GM12878 (cell line): ENCODE measurements at regions not wholly inside any gene's neighbourhood (a gene's known extent, or its start where the extent isn't known, plus 50 kb on each side); places are given as distances from the start of the nearest gene placed in this dataset.

Source experiments
- ATAC-seq: fragments of 200-7000 bp; cut with Tn5 transposase; 3 replicates; pipeline ENCODE4 v1.9.1; 2020; ENCODE audit warnings: mild to moderate bottlenecking, moderate library complexity
- BruUV-seq: library from RNA; stranded (reverse); fragments of 400-500 nt; replicated peaks from 2 replicates; lab custom pipeline; 2021; lab: Mats Ljungman, UMichigan
- CTCF ChIA-PET: fragments of 300-600 bp; sonication (Branson Sonifier 250); formaldehyde crosslinking; extraction: SDS; loops from one replicate; lab custom pipeline; 2021; ENCODE audit warnings: inconsistent platforms; lab: Yijun Ruan, JAX
- POLR2A ChIA-PET: fragments of 350-600 bp; formaldehyde crosslinking; extraction: SDS; loops from one replicate; lab custom pipeline; 2021; ENCODE audit warnings: inconsistent platforms; lab: Charles Lee
- RAD21 ChIA-PET: fragments of 300-600 bp; sonication (Branson Sonifier 250); formaldehyde crosslinking; loops from one replicate; lab custom pipeline; 2023; ENCODE audit warnings: antibody characterized with exemption; ENCODE audit not compliant: unreplicated experiment; lab: Charles Lee
- SMC1A ChIA-PET: fragments of 300-600 bp; sonication (Branson Sonifier 250); formaldehyde crosslinking; loops from one replicate; lab custom pipeline; 2023; ENCODE audit not compliant: unreplicated experiment, uncharacterized antibody; lab: Charles Lee
- DNase-seq: peaks from one replicate; pipeline ENCODE4 v3.0.0-alpha.2; 2011; ENCODE audit warnings: low read depth, low spot score
- FAIRE-seq: peaks from 3 replicates; lab custom pipeline; 2011; peaks lifted over from hg19 to GRCh38; lab: Jason Lieb, UNC
- H2AFZ ChIP-seq: 2 replicates; pipeline ENCODE4 v1.6.0; 2011; ENCODE audit warnings: low read depth, low read length, control low read depth; ENCODE audit not compliant: control insufficient read depth
- H3K27ac ChIP-seq: 2 replicates; pipeline ENCODE4 v1.5.1; 2011; ENCODE audit warnings: control low read depth; ENCODE audit not compliant: control insufficient read depth, insufficient read depth
- H3K27me3 ChIP-seq, 2 experiments: replicated peaks in 1 of 2; 2 replicates each; pipeline versions ENCODE4 v1.6.0 to v1.6.1; 2011; ENCODE audit warnings: low read length in 1 of 2; ENCODE audit not compliant: control insufficient read depth in 2 of 2, insufficient read depth in 2 of 2
- H3K36me3 ChIP-seq, 2 experiments: 2 replicates each; pipeline ENCODE4 v1.5.1; 2011; ENCODE audit warnings: low read length in 1 of 2; ENCODE audit not compliant: control insufficient read depth in 2 of 2, insufficient read depth in 2 of 2
- H3K4me1 ChIP-seq: 2 replicates; pipeline ENCODE4 v1.6.1; 2011; ENCODE audit warnings: mild to moderate bottlenecking, low read length, moderate library complexity, mixed read lengths; ENCODE audit not compliant: control insufficient read depth, insufficient read depth
- H3K4me2 ChIP-seq: 2 replicates; pipeline ENCODE4 v1.6.0; 2011; ENCODE audit warnings: control low read depth; ENCODE audit not compliant: control insufficient read depth, insufficient read depth
- H3K4me3 ChIP-seq: fragments of 200-600 bp; sonication (generic); 2 replicates; pipeline ENCODE4 v1.5.1; 2016
- H3K79me2 ChIP-seq: 2 replicates; pipeline ENCODE4 v1.6.0; 2011; ENCODE audit warnings: low read length; ENCODE audit not compliant: control insufficient read depth, insufficient read depth
- H3K9ac ChIP-seq: 2 replicates; pipeline ENCODE4 v1.8.0; 2011; ENCODE audit warnings: low read length, control low read depth, mixed read lengths; ENCODE audit not compliant: control insufficient read depth, insufficient read depth
- H3K9me3 ChIP-seq: replicated peaks from 3 replicates; pipeline ENCODE4 v1.5.1; 2011; ENCODE audit warnings: mild to moderate bottlenecking, low read length; ENCODE audit not compliant: control insufficient read depth, insufficient read depth
- H4K20me1 ChIP-seq: 2 replicates; pipeline ENCODE4 v1.6.0; 2011; ENCODE audit not compliant: control insufficient read depth, insufficient read depth
- CHD1 ChIP-seq: IDR thresholded peaks from 2 replicates; pipeline ENCODE4 v1.6.1; 2012; ENCODE audit warnings: low read depth, low read length, improper control_type of control experiment
- CHD4 ChIP-seq: fragments of 200-600 bp; sonication (generic); IDR thresholded peaks from 2 replicates; pipeline ENCODE4 v1.6.1; 2016; ENCODE audit warnings: mild to moderate bottlenecking
- DPF2 ChIP-seq: fragments of 450-650 bp; IDR thresholded peaks from 2 replicates; pipeline ENCODE4 v1.6.1; 2017; ENCODE audit warnings: mild to moderate bottlenecking
- GATAD2B ChIP-seq: fragments of 450-650 bp; conservative IDR thresholded peaks from 2 replicates; pipeline ENCODE4 v1.6.1; 2017; ENCODE audit warnings: low read depth, mild to moderate bottlenecking, moderate library complexity
- HDAC2 ChIP-seq: fragments of 200-600 bp; sonication (generic); IDR thresholded peaks from 2 replicates; pipeline ENCODE4 v1.6.1; 2017
- IKZF1 ChIP-seq: fragments of 450-650 bp; conservative IDR thresholded peaks from 2 replicates; pipeline ENCODE4 v1.6.1; 2017; ENCODE audit warnings: antibody characterized with exemption, mild to moderate bottlenecking
- IKZF2 ChIP-seq, 2 experiments: fragments of 450-650 bp; IDR thresholded peaks; 2 replicates each; pipeline ENCODE4 v1.6.1; 2017; ENCODE audit warnings: mild to moderate bottlenecking in 2 of 2, moderate library complexity in 2 of 2
- JUNB ChIP-seq: IDR thresholded peaks from 2 replicates; pipeline ENCODE4 v1.6.1; 2016; ENCODE audit warnings: antibody characterized with exemption, mild to moderate bottlenecking
- KAT2A ChIP-seq: conservative IDR thresholded peaks from 2 replicates; pipeline ENCODE4 v1.6.1; 2011; ENCODE audit warnings: low read depth, low read length; ENCODE audit not compliant: control insufficient read depth
- MTA3 ChIP-seq: IDR thresholded peaks from 2 replicates; pipeline ENCODE4 v1.6.1; 2012; ENCODE audit warnings: low read length, inconsistent platforms, borderline replicate concordance
- POLR2AphosphoS5 ChIP-seq: IDR thresholded peaks from 2 replicates; pipeline ENCODE4 v1.6.1; 2011; ENCODE audit warnings: mild to moderate bottlenecking, low read length, inconsistent platforms
- POU2F2 ChIP-seq: IDR thresholded peaks from 3 replicates; pipeline ENCODE4 v1.6.1; 2011; ENCODE audit warnings: low read depth, mild to moderate bottlenecking, low read length, borderline replicate concordance
- RELA ChIP-seq: fragments of 450-650 bp; IDR thresholded peaks from 2 replicates; pipeline ENCODE4 v1.8.0; 2014; ENCODE audit warnings: borderline replicate concordance; ENCODE audit not compliant: partially characterized antibody
- TCF7 ChIP-seq: IDR thresholded peaks from 2 replicates; pipeline ENCODE4 v1.6.1; 2014; ENCODE audit warnings: antibody characterized with exemption, borderline replicate concordance
- WGBS: methylation state at CpG from one replicate; pipeline ENCODE4 v1.1.6; 2016; ENCODE audit warnings: low lambda C conversion rate; ENCODE audit not compliant: insufficient replicate concordance, insufficient coverage; ENCODE audit errors: missing lambda C conversion rate; 5-methylcytosine and 5-hydroxymethylcytosine counted together
- in situ Hi-C: fragments of 300-500 bp; cut with MboI; formaldehyde crosslinking; loops from 9 replicates; pipeline ENCODE4 v1.14.3; 2018; ENCODE audit warnings: mixed read lengths
- intact Hi-C: fragments of 100-400 bp; cut with micrococcal nuclease; formaldehyde crosslinking; loops from one replicate; pipeline ENCODE4 v1.14.2; 2022; ENCODE audit not compliant: unreplicated experiment
- TF ChIP-seq, protein P1 (sequence below): IDR thresholded peaks from 2 replicates; pipeline ENCODE4 v1.6.1; 2011; ENCODE audit warnings: borderline replicate concordance, low read depth, mild to moderate bottlenecking, moderate library complexity, low read length; ENCODE audit not compliant: insufficient read depth, poor library complexity, severe bottlenecking

DNA sequence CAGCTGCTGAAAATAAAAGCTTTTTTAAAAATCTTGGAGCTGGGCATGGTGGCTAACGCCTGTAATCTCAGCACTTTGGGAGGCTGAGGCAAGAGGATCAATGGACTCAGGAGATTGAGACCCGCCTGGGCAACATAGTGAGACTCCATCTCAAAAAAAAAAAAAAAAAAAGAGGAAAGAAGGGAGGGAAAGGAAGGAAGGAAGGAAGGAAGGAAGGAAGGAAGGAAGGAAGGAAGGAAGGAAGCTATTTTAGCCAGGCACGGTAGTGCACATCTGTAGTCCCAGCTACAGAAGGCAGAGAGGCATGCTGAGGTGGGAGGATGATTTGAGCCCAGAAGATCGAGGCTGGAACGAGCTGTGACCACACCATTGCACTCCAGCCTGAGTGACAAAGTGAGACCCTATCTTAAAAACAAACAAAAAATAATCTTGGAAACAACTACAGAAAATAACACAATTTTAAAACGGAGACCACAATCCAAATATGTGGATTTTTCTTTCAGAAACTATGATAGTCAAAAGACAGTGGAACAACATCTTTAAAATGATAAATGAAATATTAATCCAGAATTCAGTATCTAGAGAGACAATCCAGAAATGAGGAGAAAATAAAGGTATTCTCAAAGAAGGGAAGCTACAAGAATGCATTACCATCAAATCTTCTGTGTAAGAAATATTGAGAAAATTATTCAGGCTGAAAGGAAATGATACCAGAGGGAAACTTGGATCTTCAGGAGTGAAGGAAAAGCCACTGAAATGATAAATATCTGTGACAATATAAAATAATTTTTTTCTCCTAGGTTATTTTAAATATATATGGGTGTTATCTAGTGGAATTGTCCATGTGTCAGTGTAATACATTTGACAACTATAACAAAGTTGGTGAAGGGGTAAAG is 182.0 kb downstream of the GPX5 start:
- no peaks in the 10 kb centered on the region for H3K27me3 ChIP-seq
- no peaks in the 10 kb centered on the region for H3K36me3 ChIP-seq
- no peaks in the 10 kb centered on the region for H3K4me1 ChIP-seq
- H3K4me2 ChIP-seq = no peak overlapping the region
- H3K4me3 ChIP-seq = no peak overlapping the region
- no peak overlapping the region for H3K27ac ChIP-seq
- WGBS = 9% methylated on average over 6 of the region's 6 CpGs
- no peaks in the 10 kb centered on the region for H3K79me2 ChIP-seq
- intact Hi-C loops = no loop called here
- no TSS peak for BruUV-seq
- DNase-seq (no peak), ATAC-seq (no peak)
- in situ Hi-C loops = no loop called here
- no peaks in the 10 kb centered on the region for H4K20me1 ChIP-seq
- no peak overlapping the region for H3K9ac ChIP-seq
- ChIA-PET POLR2A (interaction anchor here (0.7 kb wide), 1 partner anchor 43 kb away, joined by 9 read pairs; no protein-coding TSS in a partner anchor), RAD21 (no interaction called here), SMC1A (no interaction called here)
- no peak overlapping the region for H2AFZ ChIP-seq
- TF ChIP-seq CHD1 = no peak
- TF ChIP-seq DPF2 = no peak
- no peak for TF ChIP-seq IKZF1
- TF ChIP-seq, protein P1, sequence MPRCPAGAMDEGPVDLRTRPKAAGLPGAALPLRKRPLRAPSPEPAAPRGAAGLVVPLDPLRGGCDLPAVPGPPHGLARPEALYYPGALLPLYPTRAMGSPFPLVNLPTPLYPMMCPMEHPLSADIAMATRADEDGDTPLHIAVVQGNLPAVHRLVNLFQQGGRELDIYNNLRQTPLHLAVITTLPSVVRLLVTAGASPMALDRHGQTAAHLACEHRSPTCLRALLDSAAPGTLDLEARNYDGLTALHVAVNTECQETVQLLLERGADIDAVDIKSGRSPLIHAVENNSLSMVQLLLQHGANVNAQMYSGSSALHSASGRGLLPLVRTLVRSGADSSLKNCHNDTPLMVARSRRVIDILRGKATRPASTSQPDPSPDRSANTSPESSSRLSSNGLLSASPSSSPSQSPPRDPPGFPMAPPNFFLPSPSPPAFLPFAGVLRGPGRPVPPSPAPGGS = no peak
- no peak for TF ChIP-seq TCF7
- no peak for TF ChIP-seq JUNB
- no peak for TF ChIP-seq POU2F2
- no peak for TF ChIP-seq POLR2AphosphoS5
- TF ChIP-seq CHD4 = no peak
- TF ChIP-seq HDAC2 = no peak
- no peak for TF ChIP-seq GATAD2B
- no peak for TF ChIP-seq RELA
- no peak for TF ChIP-seq IKZF2 (IDR thresholded peaks at IDR 0.05)
- no peak for TF ChIP-seq KAT2A
- no peak for TF ChIP-seq MTA3
- TF ChIP-seq, all 136 proteins: peak for 0
- H3K9me3 ChIP-seq = peaks cover 4% of the 10 kb centered on the region; the same call in 2 of the 3 replicates
- CTCF ChIA-PET = no interaction called here
- no peak for FAIRE-seq
